Sciatic nerve (tissue), 2 donors: ENCODE measurements at regions not wholly inside any gene's neighbourhood (a gene's known extent, or its start where the extent isn't known, plus 50 kb on each side); places are given as distances from the start of the nearest gene placed in this dataset.
"Not testable (repeated sequence)": the region's sequence is repeated elsewhere in the genome, so short reads cannot be mapped to it uniquely, and the experiment has no call there.

Source experiments
- ATAC-seq: fragments of 200-7000 bp; cut with Tn5 transposase; one replicate; pipeline ENCODE4 v1.9.1; 2020; ENCODE audit warnings: mild to moderate bottlenecking, moderate library complexity
- DNase-seq: peaks from one replicate; pipeline ENCODE4 v3.0.0-alpha.2; 2020; ENCODE audit warnings: low spot score
- intact Hi-C: fragments of 100-400 bp; cut with DNase I; formaldehyde crosslinking; loops from one replicate; pipeline ENCODE4 v1.14.2; 2022
- donor health status: DM: no; HTN: no; CAD: no.
- donor health status: DM: no; HTN: no; CAD: no.

GRCh38 chr7:53596230-53596629 lies 560.8 kb downstream of the POM121L12 start:
- intact Hi-C loops: no loop called here
- ATAC-seq (no peak), DNase-seq (no peak)

- intact Hi-C loops: no loop called here
Measured at GRCh38 chr7:53600296-53600695, 564.9 kb downstream of the POM121L12 start.

GRCh38 chr7:53602817-53603418 lies 567.5 kb downstream of the POM121L12 start:
- no peak for ATAC-seq
- intact Hi-C loops: no loop called here
- DNase-seq: no peak

More at GRCh38 chr7:53600296-53600695, 564.9 kb downstream of the POM121L12 start:
- ATAC-seq: no peak
- DNase-seq: no peak

GRCh38 chr7:53603461-53603860 lies 568.0 kb downstream of the POM121L12 start:
- ATAC-seq (no peak), DNase-seq (no peak)
- intact Hi-C loops: no loop called here

GRCh38 chr7:53604201-53604600 lies 568.8 kb downstream of the POM121L12 start:
- ATAC-seq (no peak), DNase-seq (no peak)
- intact Hi-C loops: no loop called here

- DNase-seq: no peak
- ATAC-seq: no peak
- intact Hi-C loops: no loop called here
Measured at GRCh38 chr7:53607961-53608360, 572.5 kb downstream of the POM121L12 start.

GRCh38 chr7:53609185-53609584 lies 573.8 kb downstream of the POM121L12 start:
- ATAC-seq: no peak
- no peak for DNase-seq
- intact Hi-C loops: no loop called here

- no peak for DNase-seq
- no peak for ATAC-seq
- intact Hi-C loops: no loop called here
Measured at GRCh38 chr7:53611043-53611442, 575.6 kb downstream of the POM121L12 start.

GRCh38 chr7:53624356-53624755 lies 588.9 kb downstream of the POM121L12 start:
- ATAC-seq: no peak
- no peak for DNase-seq
- intact Hi-C loops: no loop called here

- ATAC-seq: no peak
- DNase-seq: no peak
- intact Hi-C loops: no loop called here
Measured at GRCh38 chr7:53628775-53629174, 593.3 kb downstream of the POM121L12 start.

GRCh38 chr7:53635251-53635650 lies 599.8 kb downstream of the POM121L12 start:
- ATAC-seq, intact Hi-C loops, DNase-seq: not testable (repeated sequence)

GRCh38 chr7:53638517-53638916 lies 603.1 kb downstream of the POM121L12 start:
- intact Hi-C loops: no loop called here
- DNase-seq (no peak), ATAC-seq (no peak)

GRCh38 chr7:53641091-53641490 lies 605.7 kb downstream of the POM121L12 start:
- intact Hi-C loops: no loop called here
- no peak for ATAC-seq
- DNase-seq: no peak

- DNase-seq: no peak
- ATAC-seq: no peak
- intact Hi-C loops: no loop called here
Measured at GRCh38 chr7:53642361-53642760, 606.9 kb downstream of the POM121L12 start.

GRCh38 chr7:53642866-53643265 lies 607.4 kb downstream of the POM121L12 start:
- intact Hi-C loops: no loop called here
- DNase-seq (no peak), ATAC-seq (no peak)

- no peak for ATAC-seq
- intact Hi-C loops: no loop called here
- no peak for DNase-seq
Measured at GRCh38 chr7:53656881-53657280, 621.4 kb downstream of the POM121L12 start.

- intact Hi-C loops: no loop called here
- no peak for DNase-seq
- ATAC-seq: no peak
Measured at GRCh38 chr7:53657586-53657985, 622.2 kb downstream of the POM121L12 start.

- ATAC-seq (no peak), DNase-seq (no peak)
- intact Hi-C loops: no loop called here
Measured at GRCh38 chr7:53658951-53659350, 623.5 kb downstream of the POM121L12 start.

GRCh38 chr7:53661645-53662217 lies 626.3 kb downstream of the POM121L12 start:
- ATAC-seq: no peak
- no peak for DNase-seq
- intact Hi-C loops: no loop called here

- ATAC-seq (no peak), DNase-seq (no peak)
- intact Hi-C loops: no loop called here
Measured at GRCh38 chr7:53672681-53673080, 637.2 kb downstream of the POM121L12 start.

GRCh38 chr7:53675835-53676234 lies 640.4 kb downstream of the POM121L12 start:
- DNase-seq (no peak), ATAC-seq (no peak)
- intact Hi-C loops: no loop called here
